Hepatocyte (in vitro differentiated cells): ENCODE measurements at regions not wholly inside any gene's neighbourhood (a gene's known extent, or its start where the extent isn't known, plus 50 kb on each side); places are given as distances from the start of the nearest gene placed in this dataset.

Experiments used
- EZH2 ChIP-seq: fragments of 200-600 bp; sonication (generic); IDR thresholded peaks from 2 replicates; pipeline ENCODE4 v1.6.1; 2016; ENCODE audit warnings: antibody characterized with exemption, mild to moderate bottlenecking, borderline replicate concordance
- TF ChIP-seq, protein P1 (sequence below): fragments of 200-600 bp; sonication (generic); IDR thresholded peaks from 2 replicates; pipeline ENCODE4 v1.5.1; 2016; ENCODE audit warnings: antibody characterized with exemption, mild to moderate bottlenecking; ENCODE audit not compliant: poor library complexity

DNA sequence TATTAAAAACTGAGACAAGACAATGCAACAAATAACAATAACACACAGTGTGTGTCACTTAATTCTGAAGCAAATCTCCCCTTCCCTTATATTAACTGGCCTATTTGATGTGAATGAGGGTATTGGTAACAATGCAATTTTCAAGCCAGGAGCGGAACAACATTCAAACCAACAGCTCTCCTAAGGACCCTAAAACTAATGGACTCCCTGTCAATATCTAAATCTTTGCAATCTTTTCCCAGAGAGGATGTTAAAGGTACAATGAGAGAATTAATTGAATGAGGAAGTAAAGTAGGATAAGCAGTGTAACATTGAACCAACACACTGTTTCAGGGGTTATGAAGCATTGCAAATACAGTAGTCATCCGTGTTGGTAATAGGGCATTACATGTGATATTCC is 311.7 kb downstream of the HTR1A start:
- TF ChIP-seq, protein P1, sequence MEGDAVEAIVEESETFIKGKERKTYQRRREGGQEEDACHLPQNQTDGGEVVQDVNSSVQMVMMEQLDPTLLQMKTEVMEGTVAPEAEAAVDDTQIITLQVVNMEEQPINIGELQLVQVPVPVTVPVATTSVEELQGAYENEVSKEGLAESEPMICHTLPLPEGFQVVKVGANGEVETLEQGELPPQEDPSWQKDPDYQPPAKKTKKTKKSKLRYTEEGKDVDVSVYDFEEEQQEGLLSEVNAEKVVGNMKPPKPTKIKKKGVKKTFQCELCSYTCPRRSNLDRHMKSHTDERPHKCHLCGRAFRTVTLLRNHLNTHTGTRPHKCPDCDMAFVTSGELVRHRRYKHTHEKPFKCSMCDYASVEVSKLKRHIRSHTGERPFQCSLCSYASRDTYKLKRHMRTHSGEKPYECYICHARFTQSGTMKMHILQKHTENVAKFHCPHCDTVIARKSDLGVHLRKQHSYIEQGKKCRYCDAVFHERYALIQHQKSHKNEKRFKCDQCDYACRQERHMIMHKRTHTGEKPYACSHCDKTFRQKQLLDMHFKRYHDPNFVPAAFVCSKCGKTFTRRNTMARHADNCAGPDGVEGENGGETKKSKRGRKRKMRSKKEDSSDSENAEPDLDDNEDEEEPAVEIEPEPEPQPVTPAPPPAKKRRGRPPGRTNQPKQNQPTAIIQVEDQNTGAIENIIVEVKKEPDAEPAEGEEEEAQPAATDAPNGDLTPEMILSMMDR: no peak
- TF ChIP-seq EZH2: no peak
